Activated CD8-positive, alpha-beta T cell treated with anti-CD3 and anti-CD28 coated beads, Interleukin-2, amount 10 ng/mL, durations not matched to agents 7 days and 5 days (primary cell): ENCODE measurements at regions not wholly inside any gene's neighbourhood (a gene's known extent, or its start where the extent isn't known, plus 50 kb on each side); places are given as distances from the start of the nearest gene placed in this dataset.

Source experiments
- ATAC-seq: fragments of 150-1000 bp; cut with Tn5 transposase; one replicate; pipeline ENCODE4 v1.10.0; 2021; ENCODE audit warnings: moderate library complexity
- CTCF ChIA-PET: fragments of 350-600 bp; sonication (Branson Sonifier 250); formaldehyde crosslinking; loops from one replicate; lab custom pipeline; 2021; ENCODE audit warnings: antibody characterized with exemption; lab: Charles Lee
- POLR2A ChIA-PET: fragments of 350-600 bp; sonication (Branson Sonifier 250); formaldehyde crosslinking; loops from one replicate; lab custom pipeline; 2021; ENCODE audit warnings: antibody characterized with exemption; lab: Charles Lee
- DNase-seq: peaks from one replicate; pipeline ENCODE4 v3.0.0-alpha.2; 2020
- H3K27ac Mint-ChIP-seq: one replicate; pipeline ENCODE4 v1.8.0; 2021; ENCODE audit warnings: mild to moderate bottlenecking, mixed read lengths
- H3K27me3 Mint-ChIP-seq: one replicate; pipeline ENCODE4 v1.8.0; 2021; ENCODE audit warnings: low read depth, mixed read lengths
- H3K36me3 Mint-ChIP-seq: one replicate; pipeline ENCODE4 v1.8.0; 2021; ENCODE audit warnings: low read depth, mixed read lengths
- H3K4me1 Mint-ChIP-seq: one replicate; pipeline ENCODE4 v1.8.0; 2021; ENCODE audit warnings: low read depth, mixed read lengths
- H3K4me3 Mint-ChIP-seq: one replicate; pipeline ENCODE4 v1.8.0; 2021; ENCODE audit warnings: mild to moderate bottlenecking, mixed read lengths
- H3K9me3 Mint-ChIP-seq: one replicate; pipeline ENCODE4 v1.8.0; 2022; ENCODE audit warnings: mixed read lengths; ENCODE audit not compliant: insufficient read depth

DNA sequence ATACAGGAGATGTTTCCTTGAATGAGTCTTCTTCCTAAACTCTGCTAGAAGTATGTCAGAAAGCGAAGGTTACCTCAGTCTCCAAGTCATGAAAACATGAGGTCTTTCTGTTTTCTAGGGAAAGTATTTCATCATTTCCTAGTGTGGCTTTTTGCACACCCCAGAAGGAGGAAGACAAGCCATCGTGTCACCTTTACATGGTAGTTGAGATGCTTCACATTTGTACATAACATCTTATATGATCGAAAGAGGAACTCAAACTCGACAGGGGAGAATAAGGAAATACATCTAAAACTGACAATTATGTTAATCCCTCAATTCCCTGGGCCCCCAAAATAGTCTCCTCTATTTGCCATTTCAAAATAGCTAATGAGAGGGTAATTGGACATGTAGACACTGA, 214.1 kb upstream of the PLEKHG7 start:
- peaks cover 31% of the 10 kb centered on the region for H3K4me1 Mint-ChIP-seq
- H3K4me3 Mint-ChIP-seq, result no peak overlapping the region
- H3K9me3 Mint-ChIP-seq, result peaks cover 19% of the 10 kb centered on the region
- POLR2A ChIA-PET, result no interaction called here
- peaks cover 30% of the 10 kb centered on the region for H3K36me3 Mint-ChIP-seq
- CTCF ChIA-PET, result no interaction called here
- ATAC-seq, result no peak
- DNase-seq, result no peak
- no peaks in the 10 kb centered on the region for H3K27me3 Mint-ChIP-seq
- peak overlapping the region; percentile 70 for H3K27ac Mint-ChIP-seq

DNA sequence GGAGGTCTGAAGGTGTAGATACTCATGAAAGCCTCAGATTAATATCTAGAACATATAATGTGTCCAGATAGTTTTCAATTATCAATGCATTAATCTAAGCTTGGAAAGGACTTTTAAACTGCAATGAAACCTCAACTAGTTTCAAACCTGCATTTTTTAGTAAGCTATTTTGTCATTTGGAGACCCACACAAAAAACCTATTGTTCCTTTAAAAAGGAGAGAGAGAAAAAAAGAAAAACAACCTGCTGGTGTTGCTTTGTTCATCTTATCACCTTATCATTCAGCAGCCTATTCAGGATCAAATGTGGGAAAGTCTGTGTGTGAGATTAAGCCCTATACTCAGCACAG, 215.7 kb upstream of the PLEKHG7 start:
- DNase-seq (no peak), ATAC-seq (no peak)
- Mint-ChIP-seq H3K27me3 (no peaks in the 10 kb centered on the region), H3K4me3 (no peak overlapping the region), H3K27ac (no peak overlapping the region), H3K4me1 (peaks cover 27% of the 10 kb centered on the region), H3K36me3 (peaks cover 28% of the 10 kb centered on the region), H3K9me3 (peaks cover 20% of the 10 kb centered on the region)
- POLR2A ChIA-PET, result interaction anchor here (1.0 kb wide), 1 partner anchor 8 kb away, joined by 4 read pairs; no protein-coding TSS in a partner anchor
- CTCF ChIA-PET, result interaction anchor here (0.8 to 1.6 kb wide), 4 partner anchors 9 to 1106 kb away, joined by 3 to 5 read pairs (median 3); no protein-coding TSS in a partner anchor

DNA sequence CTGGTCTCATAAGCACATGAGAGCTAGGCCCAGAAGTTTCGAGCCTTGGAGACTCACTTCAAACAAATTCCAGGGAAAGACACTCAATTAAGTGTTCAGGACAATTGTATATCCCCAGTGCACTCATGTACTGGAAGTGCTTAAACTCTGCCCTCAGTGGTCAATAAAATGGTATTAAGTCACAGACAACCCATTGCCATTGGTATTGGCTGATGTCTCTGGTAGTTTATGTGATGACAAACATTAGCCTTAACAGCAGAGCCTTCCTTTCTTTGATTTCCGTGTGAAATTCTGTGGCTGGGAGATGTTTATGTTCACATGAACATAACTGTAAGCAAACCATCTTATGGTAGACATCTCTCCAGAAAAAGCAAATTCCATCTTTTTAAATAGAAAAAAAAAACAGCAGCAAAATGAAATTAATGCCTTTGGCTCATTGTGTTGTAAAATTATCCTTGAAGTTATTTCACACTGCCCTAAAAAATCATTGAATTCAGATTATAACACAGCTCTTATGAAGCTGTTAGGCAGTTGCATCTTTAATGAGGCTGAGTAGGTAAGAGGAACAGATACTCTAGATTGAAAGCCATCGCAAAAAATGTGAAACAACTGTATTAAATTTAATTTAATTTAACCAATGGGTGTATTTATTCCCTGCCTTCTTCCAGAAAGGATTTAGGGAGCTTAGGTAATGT, 216.2 kb upstream of the PLEKHG7 start:
- peaks cover 27% of the 10 kb centered on the region for H3K4me1 Mint-ChIP-seq
- ATAC-seq (no peak), DNase-seq (no peak)
- H3K4me3 Mint-ChIP-seq, result no peak overlapping the region
- H3K36me3 Mint-ChIP-seq, result peaks cover 26% of the 10 kb centered on the region
- H3K27ac Mint-ChIP-seq, result no peak overlapping the region
- CTCF ChIA-PET, result interaction anchor here (0.6 to 1.6 kb wide), 5 partner anchors 8 to 163 kb away, joined by 3 to 5 read pairs (median 3); no protein-coding TSS in a partner anchor
- H3K9me3 Mint-ChIP-seq, result peaks cover 22% of the 10 kb centered on the region
- POLR2A ChIA-PET, result interaction anchor here (1.0 kb wide), 1 partner anchor 8 kb away, joined by 4 read pairs; no protein-coding TSS in a partner anchor
- no peaks in the 10 kb centered on the region for H3K27me3 Mint-ChIP-seq

DNA sequence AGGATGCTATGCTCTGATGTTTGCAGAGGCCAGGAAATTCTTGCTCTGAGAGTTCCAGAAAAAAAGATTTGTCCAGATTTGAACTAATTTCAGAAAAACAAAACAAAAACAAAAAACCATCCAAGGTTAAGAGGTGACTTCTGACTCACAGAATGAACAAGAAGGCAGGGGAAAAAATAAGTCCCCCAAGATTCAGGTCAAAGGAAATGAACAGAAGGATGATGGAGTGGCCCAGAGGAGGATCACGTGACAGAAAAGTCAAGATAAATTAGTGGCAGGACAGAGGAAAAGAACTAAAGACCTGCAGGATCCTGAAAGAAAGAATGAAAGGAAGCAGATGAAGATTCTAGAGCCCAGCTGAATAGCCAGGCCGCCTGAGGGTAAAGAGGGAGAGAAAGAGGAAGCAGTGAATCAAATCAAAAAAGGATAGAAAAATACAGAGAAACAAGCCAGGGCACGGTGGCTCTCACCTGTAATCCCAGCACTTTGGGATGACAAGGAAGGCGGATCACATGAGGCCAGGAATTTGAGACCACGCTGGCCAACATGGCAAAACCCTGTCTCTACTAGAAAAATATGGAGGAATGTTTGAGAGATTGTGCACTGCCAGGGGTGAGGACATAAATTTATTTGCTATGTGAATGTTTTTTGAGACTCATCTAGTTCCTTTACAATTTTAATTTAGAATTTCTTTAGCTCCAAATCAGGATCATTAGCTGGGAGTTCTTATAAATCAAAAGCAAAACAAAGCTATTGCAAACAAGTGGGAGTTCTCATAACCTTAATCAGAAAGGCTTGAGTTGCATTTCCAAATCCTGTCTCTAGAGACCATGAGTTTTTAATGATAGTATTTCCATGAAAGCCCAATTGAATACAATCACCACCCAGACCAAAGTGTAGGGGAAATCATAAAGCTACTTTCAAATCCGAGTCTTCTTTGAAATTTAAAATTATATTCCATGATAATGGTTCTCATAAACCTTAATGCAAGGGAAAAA, 217.1 kb upstream of the PLEKHG7 start:
- POLR2A ChIA-PET, result no interaction called here
- H3K27ac Mint-ChIP-seq, result no peak overlapping the region
- no peaks in the 10 kb centered on the region for H3K27me3 Mint-ChIP-seq
- H3K36me3 Mint-ChIP-seq, result peaks cover 26% of the 10 kb centered on the region
- no peak overlapping the region for H3K4me3 Mint-ChIP-seq
- H3K4me1 Mint-ChIP-seq, result peaks cover 27% of the 10 kb centered on the region
- CTCF ChIA-PET, result interaction anchor here (0.6 to 1.6 kb wide), 3 partner anchors 10 to 163 kb away, joined by 3 to 5 read pairs (median 3); no protein-coding TSS in a partner anchor
- peaks cover 17% of the 10 kb centered on the region for H3K9me3 Mint-ChIP-seq
- DNase-seq (no peak), ATAC-seq (no peak)

DNA sequence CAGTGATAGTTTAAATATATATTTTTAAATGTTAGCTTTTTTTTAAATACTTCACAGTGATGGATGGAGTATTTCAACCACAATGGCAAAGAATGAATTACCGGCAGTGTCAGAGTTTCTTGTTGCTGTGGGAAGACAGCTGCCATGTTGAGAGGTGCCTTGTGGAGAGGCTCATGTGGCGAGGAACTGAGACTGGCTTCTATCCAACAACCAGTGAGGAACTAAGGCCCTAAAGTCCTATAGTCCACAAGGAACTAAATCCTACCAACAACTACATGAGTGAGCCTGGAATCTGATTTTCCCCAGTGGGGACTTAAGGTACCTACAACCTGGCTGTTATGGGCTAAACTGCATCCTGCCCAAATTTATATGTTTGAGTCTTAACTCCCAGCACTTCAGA, 220.2 kb upstream of the PLEKHG7 start:
- Mint-ChIP-seq H3K27ac (no peak overlapping the region), H3K4me3 (no peak overlapping the region), H3K36me3 (peaks cover 9% of the 10 kb centered on the region), H3K27me3 (no peaks in the 10 kb centered on the region), H3K9me3 (peaks cover 10% of the 10 kb centered on the region), H3K4me1 (peaks cover 9% of the 10 kb centered on the region)
- CTCF ChIA-PET, result interaction anchor here (2.0 kb wide), 1 partner anchor 75 kb away, joined by 4 read pairs; no protein-coding TSS in a partner anchor
- POLR2A ChIA-PET, result no interaction called here
- no peak for DNase-seq
- ATAC-seq, result no peak

DNA sequence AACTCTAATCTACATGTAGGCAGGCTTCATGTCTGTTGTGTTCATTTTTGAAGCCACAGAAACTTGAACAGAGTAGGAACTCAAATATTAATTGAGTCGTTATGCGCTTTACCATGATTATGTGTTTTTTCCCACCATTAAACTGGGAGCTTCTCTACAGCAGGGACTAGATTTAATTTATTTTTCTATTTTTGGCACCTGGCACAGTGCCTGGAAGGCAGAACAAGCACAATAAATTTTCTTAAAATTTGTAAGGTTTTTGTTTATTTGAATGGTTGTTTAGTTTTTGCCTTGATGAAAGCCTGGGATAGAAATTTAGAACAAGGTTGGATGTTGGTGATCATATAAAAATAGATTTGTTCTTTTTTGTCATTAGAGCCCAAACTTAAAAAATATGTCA, 221.7 kb upstream of the PLEKHG7 start:
- DNase-seq (no peak), ATAC-seq (no peak)
- Mint-ChIP-seq H3K4me3 (no peak overlapping the region), H3K4me1 (peaks cover 9% of the 10 kb centered on the region), H3K36me3 (peaks cover 9% of the 10 kb centered on the region), H3K27ac (no peak overlapping the region), H3K9me3 (peaks cover 10% of the 10 kb centered on the region), H3K27me3 (no peaks in the 10 kb centered on the region)
- ChIA-PET POLR2A (no interaction called here), CTCF (interaction anchor here (1.7 to 2.0 kb wide), 2 partner anchors 14 to 73 kb away, joined by 4 to 6 read pairs; no protein-coding TSS in a partner anchor)

DNA sequence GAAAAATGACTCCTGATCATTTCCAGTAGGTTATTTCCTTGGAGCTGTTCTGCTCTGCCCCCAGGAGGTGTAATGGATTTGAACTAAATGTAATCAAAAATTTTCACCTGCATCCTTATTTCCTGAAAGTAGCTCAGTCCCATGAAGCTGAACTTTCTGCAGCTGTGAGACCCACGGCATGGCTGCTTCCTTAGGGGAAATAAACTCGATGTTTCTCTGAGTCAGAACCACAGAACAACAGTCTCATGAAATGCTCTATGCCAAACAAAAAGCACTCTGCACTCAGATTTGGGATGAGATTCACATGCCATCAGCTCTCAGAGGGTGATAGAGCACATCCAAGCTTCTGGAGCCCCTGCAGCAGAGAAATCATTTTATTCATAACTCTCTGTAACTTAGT, 224.1 kb upstream of the PLEKHG7 start:
- Mint-ChIP-seq H3K4me3 (no peak overlapping the region), H3K27me3 (no peaks in the 10 kb centered on the region), H3K36me3 (peaks cover 6% of the 10 kb centered on the region), H3K4me1 (no peaks in the 10 kb centered on the region), H3K27ac (no peak overlapping the region), H3K9me3 (peaks cover 5% of the 10 kb centered on the region)
- ChIA-PET CTCF (interaction anchor here (0.8 to 1.4 kb wide), 2 partner anchors 9 to 1097 kb away, joined by 3 to 4 read pairs; no protein-coding TSS in a partner anchor), POLR2A (interaction anchor here (1.2 kb wide), 1 partner anchor 9 kb away, joined by 4 read pairs; no protein-coding TSS in a partner anchor)
- no peak for DNase-seq
- ATAC-seq, result no peak

DNA sequence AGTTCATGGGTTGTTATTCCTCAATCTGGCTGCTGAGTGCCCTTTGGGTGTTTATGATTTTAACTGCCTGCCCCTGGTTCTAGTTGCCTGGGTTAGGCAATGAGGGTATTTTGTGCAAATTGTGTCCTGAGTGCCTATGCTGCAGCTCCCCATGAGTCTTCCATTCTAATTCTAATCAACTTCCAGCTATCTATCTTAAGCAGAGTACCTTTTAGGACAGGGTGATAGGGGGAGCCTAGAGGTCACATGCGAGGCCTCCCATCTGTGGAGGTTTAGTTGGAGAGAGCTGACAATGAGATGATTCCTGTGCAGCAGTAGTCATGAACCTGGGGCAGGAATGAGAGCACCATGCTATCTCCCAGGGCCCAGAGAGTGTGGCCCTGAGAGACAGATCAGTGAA, 225.9 kb upstream of the PLEKHG7 start:
- Mint-ChIP-seq H3K36me3 (peaks cover 6% of the 10 kb centered on the region), H3K4me1 (no peaks in the 10 kb centered on the region), H3K27ac (no peak overlapping the region), H3K27me3 (no peaks in the 10 kb centered on the region), H3K9me3 (peaks cover 2% of the 10 kb centered on the region), H3K4me3 (no peak overlapping the region)
- POLR2A ChIA-PET, result no interaction called here
- ATAC-seq (no peak), DNase-seq (no peak)
- CTCF ChIA-PET, result no interaction called here

DNA sequence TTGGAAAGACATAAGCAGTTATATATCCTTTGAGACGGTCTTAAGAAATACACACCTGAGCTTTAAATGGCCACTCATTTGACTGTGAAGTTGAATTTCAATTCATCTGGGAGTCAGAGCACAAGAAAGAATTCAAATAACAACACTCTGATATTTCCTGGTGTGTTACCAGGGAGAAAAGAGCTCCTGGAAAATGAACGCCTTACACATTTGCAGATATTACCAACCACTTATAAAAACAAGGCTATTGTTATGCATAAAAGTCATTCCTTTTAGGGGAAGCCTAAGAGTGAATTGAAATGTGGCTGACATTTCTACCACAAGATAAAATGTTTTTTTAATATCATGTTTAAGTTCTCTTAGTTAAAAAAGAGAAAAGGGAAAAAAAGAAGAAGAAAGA, 229.2 kb upstream of the PLEKHG7 start:
- CTCF ChIA-PET, result no interaction called here

DNA sequence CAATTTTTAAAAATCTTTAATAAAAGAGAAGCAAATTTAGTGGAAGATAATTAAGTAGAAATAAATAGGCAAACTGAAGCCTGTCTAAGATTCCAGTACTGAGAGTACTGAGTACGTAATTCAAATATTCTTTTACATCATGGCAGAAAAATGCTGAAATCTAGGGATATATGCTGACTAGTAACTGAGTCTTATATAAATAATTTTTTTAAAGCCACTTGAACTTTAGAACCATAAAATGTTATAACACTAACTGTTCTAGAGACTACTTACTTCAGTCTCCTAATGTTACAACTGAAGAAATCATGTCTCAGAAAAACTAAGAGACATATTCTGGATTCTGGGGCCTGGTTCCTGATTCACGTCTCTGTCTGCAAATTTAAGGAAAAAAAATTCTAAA, 230.6 kb upstream of the PLEKHG7 start:
- Mint-ChIP-seq H3K9me3 (no peaks in the 10 kb centered on the region), H3K27ac (no peak overlapping the region), H3K4me1 (peaks cover 8% of the 10 kb centered on the region), H3K36me3 (peaks cover 2% of the 10 kb centered on the region), H3K27me3 (no peaks in the 10 kb centered on the region), H3K4me3 (no peak overlapping the region)
- POLR2A ChIA-PET, result no interaction called here
- ATAC-seq (no peak), DNase-seq (no peak)
- CTCF ChIA-PET, result no interaction called here

More for the DNA sequence above, 229.2 kb upstream of the PLEKHG7 start:
- ATAC-seq, result no peak
- H3K27ac Mint-ChIP-seq, result no peak overlapping the region
- peaks cover 2% of the 10 kb centered on the region for H3K36me3 Mint-ChIP-seq
- DNase-seq, result no peak
- H3K9me3 Mint-ChIP-seq, result no peaks in the 10 kb centered on the region
- POLR2A ChIA-PET, result no interaction called here
- H3K4me1 Mint-ChIP-seq, result peaks cover 5% of the 10 kb centered on the region
- no peaks in the 10 kb centered on the region for H3K27me3 Mint-ChIP-seq
- no peak overlapping the region for H3K4me3 Mint-ChIP-seq

DNA sequence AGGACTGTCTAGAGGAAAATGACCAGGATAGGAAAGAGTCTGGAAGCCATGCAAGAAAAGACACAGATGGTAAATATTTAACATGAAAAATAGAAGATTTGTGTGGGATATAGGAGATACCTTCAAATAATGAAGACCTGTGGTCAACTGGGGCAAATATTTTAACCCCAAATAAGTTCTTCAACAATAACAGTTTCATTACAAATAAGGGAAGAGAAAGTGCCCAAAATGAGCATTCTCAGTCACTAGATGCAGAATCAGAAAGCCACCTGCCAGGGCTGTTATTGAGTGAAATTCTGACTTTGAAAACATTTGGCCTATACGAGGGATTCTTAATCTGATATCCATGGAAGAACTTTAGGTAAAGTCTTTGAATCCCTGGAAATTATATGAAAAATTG, 231.2 kb upstream of the PLEKHG7 start:
- POLR2A ChIA-PET, result no interaction called here
- Mint-ChIP-seq H3K27ac (no peak overlapping the region), H3K4me3 (no peak overlapping the region), H3K27me3 (no peaks in the 10 kb centered on the region), H3K4me1 (peaks cover 8% of the 10 kb centered on the region), H3K36me3 (peaks cover 2% of the 10 kb centered on the region), H3K9me3 (no peaks in the 10 kb centered on the region)
- CTCF ChIA-PET, result no interaction called here
- ATAC-seq (no peak), DNase-seq (no peak)
